GM18502 (cell line): ENCODE measurements at regions not wholly inside any gene's neighbourhood (a gene's known extent, or its start where the extent isn't known, plus 50 kb on each side); places are given as distances from the start of the nearest gene placed in this dataset.
"Not testable (repeated sequence)": the region's sequence is repeated elsewhere in the genome, so short reads cannot be mapped to it uniquely, and the experiment has no call there.

Experiments
- ATAC-seq: cut with Tn5 transposase; IDR thresholded peaks from one replicate; pipeline ENCODE4 v1.9.1; 2021; ENCODE audit warnings: mild to moderate bottlenecking; ENCODE audit not compliant: unreplicated experiment, poor library complexity

DNA sequence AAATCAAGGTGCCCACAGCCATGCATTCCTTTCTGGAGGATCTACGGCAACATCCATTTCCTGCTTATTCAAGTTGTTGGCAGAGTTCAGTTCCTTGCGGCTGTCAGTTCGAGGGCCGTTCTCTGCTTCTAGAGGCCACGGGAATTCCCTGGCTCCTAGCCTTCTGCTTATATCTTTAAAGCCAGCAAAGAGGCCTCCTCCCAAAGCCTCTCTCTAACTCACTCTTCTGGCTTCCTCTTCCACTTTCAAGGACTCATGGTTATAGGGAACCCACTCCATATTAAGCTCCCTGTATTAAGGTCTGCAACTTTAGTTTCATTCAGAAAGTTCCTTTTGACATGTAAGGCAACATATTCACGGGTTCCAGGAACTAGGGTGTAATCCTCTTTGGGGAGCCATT, 150.1 kb upstream of the RMP24 start:
- ATAC-seq: no peak

DNA sequence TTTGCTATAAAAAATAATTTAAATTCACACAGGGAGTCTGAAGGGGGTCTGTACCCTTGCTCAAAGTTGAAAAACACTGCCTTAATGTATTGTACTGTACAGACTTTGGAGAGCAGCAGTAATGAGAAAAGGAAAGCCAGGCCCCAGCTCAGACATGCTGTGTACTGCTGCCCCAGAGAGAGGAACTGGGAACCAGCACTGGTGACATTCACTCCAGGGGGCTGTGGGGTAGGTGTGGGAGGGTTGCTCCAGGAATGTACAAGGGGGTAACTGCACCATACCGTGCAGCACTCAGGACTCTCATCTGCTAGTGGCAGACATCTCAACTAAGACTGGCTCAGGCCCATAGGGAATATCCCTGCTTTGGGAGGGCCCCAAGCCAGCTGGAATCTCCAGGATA, 146.0 kb upstream of the RMP24 start:
- no peak for ATAC-seq

DNA sequence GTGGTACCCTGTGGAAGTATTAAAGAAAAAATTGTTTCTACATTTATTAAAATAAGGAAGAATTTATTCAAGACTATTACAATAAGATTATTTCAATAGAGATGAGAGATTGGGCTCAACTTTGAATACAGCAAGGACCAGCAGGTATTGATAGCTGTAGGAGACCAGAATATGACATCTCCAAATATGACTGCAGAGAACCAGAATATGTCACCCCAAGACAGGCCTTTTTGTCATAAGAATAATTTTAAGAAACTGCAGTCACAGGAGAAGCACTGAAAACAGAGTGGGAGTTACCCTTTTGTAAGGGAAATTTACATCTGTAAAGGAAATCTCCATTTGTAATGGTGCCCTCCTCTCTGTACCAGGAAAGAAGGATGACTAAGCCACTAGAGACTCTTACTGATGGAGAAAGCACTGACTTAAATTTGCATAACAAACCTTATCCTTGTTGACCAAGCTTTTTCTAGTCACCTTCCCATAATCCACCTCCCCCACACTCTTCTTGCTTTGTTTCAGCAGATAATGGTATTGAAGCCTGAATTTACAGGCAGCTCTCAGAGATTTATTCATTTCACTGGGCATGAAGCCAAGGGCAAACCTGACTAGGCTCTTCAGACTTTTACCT, 145.1 kb upstream of the RMP24 start:
- peak; percentile 58 for ATAC-seq

DNA sequence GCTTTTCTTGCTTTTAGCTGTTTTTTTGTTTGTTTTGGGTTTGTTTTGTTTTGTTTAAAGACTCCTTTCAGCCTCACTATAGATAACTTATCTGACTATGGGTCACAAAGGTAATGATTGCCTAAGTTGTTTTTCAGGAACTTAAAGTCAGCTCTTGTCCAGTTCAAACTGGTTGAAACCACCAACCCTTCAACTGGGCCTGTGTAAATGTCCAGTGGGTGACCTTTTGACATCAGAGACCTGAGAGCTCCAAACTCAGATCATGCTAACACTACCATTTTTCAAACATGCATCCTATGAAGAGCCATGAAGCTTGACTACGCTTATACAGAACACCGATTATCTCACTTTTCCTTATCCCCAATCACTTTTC, 144.6 kb upstream of the RMP24 start:
- ATAC-seq: no peak

DNA sequence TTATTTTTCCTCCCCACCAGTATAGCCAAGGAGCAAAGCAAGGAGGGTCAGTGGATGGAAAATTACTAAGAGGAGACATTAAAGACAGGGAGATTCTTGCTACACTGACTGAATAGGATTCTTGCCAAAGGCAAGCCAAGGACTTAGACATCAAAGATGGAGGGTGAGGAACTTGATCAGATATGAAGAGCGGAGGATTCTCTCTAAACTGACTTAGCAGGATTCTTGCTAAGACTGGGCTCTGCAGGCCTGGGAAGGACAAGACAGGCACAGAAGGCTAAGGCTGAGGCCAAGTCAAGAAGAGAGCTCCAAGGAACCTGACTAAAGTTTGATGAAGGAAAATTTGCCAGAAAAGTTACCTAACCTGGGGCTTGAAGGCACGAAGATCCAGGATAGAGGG, 143.9 kb upstream of the RMP24 start:
- no peak for ATAC-seq

DNA sequence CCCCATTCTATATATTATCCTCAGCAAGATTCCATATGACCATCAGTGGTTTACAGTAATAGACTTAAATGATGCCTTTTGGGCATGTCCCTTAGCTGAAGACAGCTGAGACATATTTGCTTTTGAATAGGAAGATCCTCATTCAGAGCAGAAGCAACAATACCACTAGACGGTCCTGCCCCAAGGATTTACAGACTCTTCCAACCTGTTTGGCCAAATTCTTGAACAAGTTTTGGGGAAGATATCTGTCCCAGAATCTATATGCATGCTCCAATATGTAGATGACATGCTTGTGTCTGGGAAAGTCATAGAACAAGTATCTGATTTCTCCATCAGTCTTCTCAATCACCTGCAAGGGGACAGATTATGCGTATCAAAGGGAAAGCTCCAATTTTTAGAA, 137.1 kb upstream of the RMP24 start:
- peak; percentile 18 for ATAC-seq

DNA sequence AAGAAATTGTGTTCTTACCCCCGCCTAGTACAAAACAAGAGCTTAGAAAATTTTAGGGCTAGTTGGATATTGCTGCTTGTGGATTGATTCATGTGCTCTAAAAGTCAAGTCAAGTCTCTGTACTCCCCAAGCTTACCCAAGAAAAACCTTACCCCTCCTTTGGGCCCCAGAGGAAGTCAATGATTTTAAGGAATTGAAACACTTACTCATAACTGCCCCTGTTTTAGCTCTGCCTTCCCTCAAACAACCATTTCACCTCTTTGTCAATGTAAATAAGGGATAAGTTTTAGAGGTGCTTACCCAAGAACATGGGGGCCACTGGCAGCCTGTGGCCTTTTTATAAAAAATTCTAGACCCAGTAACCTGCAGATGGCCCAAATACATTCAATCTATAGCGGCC, 136.6 kb upstream of the RMP24 start:
- ATAC-seq: peak; percentile 98

DNA sequence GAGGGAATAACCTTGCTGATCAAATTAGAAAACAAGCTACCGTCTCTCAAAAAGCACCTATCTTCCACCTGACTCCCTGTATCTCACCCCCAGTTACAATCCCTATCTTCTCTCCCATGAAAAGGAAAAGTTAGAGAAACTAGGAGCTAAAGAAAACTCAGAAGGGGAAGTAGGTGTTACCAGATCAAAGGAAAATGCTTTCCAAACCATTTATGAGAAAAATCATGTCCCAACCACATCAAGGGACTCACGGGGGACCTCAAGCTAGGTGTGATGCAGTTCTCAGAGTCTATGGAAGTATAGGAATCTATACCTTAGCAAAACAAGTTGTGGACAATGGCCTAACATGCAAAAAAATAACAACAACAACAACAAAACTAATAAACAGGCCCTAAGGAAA, 135.5 kb upstream of the RMP24 start:
- no peak for ATAC-seq

DNA sequence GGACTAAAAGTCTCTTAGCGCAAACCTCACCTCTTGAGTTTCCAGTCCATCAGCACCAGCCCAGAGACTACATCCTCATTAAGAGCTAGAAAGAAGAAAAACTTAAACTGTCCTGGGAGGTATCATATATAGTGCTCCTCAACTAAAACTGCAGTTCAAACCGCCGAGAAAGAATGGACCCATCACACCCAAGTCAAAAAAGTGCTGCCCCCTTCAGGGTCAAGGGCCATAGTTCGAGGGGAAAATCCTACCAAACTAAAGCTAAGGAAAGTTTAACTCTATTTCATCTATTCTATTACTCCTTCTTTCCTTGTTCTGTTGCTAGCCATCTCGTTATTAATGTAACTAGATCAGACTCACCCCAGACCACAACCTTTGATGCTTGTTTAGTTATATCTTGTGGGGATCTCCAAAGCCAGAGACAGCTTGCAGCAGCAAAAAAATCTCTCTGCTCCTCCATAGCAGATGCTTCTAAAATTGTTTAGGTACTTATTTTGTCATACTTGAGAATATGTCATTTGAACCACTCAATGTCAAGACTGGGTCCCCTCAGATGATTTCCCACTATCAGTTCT, 134.5 kb upstream of the RMP24 start:
- no peak for ATAC-seq

DNA sequence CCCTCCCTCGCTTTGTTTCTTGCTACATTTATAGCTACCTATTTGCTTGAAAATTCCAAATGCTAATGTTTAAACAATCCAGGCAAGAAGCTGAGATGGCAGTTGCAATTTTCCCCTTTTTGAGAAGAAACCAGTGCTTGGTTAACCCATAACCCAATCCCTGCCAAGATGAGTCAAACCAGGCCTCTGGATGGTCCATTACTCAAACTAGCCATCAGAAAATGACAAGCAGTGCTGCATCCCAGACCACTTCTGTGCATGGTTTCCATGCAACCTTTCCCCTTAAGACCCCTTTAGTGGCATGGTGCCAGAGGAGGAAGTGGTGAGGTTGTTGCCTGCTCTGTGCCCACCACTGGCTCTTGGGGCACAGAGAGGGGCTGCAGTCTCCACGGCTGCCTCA, 131.2 kb upstream of the RMP24 start:
- ATAC-seq: no peak

DNA sequence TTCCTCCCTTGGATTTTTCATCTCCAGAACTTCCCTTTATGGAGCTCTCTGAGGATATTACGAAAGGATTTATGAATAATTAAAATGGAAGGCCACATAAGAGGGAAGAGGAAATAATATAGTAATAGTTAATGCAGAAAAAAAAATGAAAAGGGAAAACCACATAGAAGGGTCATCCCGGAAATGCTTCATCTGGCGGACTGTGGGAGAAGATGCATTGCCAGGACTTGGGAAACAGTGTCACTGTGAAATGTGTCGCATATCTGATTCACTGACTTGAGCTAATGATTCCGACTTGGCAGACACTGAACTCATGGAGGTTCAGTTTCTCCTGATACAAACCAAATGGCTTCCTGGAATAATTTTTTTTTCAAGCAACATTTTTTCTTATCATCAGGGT, 129.9 kb upstream of the RMP24 start:
- ATAC-seq: no peak

DNA sequence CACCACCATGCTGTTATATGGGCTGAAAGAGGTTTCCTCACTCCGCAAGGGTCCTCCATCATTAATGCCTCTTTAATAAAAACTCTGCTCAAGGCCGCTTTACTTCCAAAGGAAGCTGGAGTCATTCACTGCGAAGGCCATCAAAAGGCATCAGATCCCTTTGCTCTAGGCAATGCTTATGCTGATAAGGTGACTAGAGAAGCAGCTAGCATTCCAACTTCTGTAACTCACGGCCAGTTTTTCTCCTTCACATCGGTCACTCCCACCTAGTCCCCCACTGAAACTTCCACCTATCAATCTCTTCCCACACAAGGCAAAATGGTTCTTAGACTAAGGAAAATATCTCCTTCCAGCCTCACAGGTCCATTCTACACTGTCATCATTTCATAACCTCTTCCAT, 124.2 kb upstream of the RMP24 start:
- ATAC-seq: not testable (repeated sequence)

DNA sequence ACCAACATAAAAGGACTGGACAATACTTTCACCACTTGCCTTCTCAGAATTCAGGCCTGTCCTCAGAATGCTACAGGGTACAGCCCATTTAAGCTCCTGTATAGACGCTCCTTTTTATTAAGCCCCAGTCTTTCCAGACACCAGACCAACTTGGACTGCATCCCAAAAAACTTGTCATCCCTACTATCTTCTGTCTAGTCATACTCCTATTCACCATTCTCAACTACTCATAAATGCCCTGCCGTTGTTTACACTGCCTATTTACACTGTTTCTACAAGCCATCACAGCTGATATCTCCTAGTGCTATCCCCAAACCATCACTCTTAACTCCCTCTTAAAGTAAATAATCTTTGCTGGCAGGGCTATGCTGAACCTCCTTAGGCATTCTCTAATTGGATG, 123.2 kb upstream of the RMP24 start:
- ATAC-seq: not testable (repeated sequence)

DNA sequence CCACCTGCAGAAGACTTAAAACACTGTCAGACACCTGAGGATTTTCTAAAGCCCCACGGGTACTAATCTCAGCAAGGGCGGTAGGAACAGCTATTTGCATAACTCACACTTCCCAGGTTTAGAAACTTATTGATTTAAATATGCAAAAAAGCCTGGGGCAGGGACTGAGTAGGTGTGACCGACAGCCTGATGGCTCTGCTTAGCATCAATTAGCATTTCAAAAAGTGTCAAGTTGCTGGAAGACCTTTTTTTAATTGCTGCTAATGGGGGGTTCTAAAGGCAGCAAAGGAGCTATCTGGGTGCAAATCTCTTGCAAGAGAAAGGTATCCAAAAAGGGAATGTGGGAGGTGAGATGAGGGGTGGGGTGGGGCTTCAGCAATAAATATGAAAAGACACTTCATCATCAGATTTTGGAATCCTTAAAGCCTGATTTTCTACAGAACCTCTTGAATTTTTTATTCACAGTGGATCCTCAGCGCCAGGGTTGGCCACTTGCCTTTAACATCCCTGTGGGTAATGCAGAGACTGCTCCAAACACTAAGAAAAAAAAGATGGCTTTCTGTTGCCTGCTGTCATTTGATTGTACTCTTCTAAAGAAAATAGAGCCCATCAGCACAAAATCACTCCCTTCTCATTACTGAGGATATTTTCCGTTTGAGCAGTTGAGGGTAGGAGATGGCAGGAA, 121.1 kb upstream of the RMP24 start:
- ATAC-seq: no peak

DNA sequence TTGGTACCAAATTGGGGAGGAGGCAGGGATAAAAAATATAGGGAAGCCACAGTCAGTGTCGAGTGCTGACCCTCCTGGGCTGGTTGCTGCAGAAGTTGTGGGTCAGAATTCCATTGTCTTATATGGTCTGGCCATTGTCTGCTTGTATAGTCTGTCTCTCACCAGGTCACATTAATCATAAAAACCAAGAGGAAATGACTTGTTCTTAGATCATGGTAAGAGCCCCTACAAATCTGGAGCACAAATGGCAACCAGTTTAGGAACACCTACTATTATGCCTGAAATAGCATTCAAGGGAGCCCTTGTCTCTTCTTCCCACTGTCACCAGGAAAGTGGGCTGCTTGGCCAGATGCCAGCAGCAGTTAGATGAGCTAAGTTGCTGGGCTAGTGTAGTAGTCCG, 119.7 kb upstream of the RMP24 start:
- no peak for ATAC-seq

DNA sequence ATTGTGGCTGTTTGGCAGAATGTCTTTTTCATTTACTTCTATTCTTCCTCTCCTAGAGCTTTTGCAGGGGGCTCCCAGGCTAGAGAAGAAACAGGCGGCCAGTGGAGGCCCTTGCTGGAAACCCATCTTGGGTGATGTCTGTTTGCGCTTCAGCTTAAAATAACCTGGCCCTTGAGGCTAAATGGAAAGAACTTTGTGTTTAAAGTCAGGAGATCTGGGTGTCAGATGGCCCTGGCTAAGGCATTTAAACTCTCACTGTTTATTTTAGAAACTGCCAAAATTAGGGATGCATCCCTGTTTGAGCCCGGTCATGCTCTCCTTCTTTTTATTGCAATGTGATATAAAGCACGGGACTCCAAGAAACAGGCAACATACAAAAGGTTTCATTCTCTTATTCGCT, 118.4 kb upstream of the RMP24 start:
- no peak for ATAC-seq

DNA sequence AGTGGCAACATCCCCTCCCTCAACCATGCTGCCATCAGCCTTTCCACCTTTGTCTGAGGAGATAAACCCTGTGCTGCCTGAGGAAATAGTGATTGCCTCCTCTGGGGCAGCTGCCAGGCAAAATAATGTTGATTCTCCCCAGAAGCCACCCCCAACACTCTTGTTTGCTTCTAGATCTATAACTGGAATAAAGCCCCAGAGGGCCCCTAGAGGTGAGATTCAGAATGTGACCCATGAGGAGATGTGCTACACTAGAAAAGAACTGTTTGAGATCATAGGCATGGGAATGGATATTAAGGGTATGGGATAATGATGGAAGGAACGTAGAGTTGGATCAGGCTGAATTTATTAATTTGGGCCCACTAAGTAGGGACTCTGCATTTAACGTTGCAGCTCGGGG, 116.3 kb upstream of the RMP24 start:
- ATAC-seq: no peak

DNA sequence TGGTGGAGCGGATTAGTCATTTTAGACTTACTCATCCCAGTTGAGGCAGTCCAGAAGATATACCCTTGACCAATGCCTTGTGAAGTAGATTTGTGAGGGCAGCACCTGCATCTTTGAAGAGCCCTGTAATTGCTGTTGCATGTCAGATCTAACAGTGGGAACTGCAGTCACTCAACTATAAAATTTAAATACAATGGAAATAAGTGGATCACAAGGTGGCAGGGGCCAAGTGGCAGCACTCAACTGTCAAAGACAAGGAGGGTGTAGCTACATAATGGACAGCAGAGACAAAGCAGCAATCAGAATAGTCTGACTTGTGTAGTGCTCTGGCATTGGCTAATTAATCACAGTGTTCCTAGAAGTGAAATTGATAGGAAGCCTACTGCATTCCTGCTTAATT, 115.8 kb upstream of the RMP24 start:
- not testable (repeated sequence) for ATAC-seq

DNA sequence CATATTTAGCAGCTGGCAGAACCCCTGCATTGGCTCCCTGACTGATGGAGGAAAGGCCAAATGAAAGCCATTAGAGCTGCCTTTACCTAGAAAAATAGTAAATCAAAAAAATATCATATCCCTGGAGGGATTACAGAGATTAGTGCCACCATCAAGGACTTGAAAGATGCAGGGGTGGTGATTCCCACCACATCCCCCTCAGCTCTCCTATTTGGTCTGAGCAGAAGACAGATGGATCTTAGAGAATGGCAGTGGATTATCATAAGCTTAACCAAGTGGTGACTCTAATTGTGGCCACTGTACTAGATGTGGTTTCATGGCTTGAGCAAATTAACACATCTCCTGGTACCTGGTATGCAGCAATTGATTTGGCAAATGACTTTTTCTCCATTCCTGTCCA, 114.9 kb upstream of the RMP24 start:
- ATAC-seq: not testable (repeated sequence)

DNA sequence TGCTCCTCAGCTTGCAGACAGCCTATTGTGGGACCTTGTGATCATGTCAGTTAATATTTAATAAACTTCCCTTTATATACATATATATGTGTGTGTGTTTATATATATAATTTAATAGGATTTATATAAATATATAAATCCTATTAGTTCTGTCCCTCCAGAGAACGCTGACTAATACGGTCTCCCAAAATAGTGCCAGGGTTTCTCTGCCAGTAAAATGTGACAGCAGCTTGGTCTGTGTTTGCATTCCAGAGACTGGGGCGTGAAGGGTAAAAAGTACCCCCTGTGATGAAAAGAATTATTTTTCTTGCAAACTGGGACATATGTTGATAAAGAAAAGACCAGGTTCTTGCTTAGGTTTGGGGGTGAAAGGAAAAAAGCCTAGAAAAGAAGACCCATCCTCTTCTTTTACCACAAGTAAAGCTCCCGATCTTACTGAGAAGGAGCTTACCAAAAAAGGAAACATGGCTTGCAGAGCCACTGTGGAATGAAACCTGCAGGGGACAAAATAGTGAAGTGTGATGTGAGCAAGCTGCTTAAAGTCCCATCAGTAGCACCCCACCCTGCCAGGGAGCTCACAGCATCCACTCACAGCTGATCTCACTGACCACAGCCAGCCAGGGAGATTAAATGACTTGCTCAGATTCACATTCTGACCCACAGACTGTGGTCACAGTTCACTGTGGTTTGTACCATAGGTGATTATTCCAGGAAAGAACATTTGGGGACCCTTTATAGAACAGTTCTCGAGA, 110.9 kb upstream of the RMP24 start:
- ATAC-seq: no peak

DNA sequence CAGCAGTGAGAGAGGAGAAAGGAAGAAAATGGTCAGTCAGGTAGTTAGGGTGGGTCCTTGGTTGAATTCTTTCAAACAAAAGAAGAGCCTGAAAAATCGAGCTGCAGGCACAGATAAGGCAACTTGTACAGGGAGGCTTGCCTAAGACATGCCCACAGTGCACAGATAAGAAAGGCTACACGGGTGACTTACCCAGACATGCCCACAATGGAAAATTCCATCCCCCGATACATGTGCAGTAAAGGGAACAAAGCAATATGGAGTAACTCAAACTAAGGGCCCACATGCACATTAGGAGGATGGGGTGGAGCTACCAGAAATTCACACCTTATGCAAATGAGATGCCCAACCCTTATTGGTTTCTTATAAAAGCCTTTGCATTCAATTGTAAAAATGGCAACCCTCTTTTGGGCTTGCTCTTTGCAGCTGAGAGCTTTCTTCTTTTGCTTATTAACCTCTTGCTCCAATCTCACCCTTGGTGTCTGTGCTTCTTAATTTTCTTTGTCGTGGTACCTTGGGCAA, 110.3 kb upstream of the RMP24 start:
- no peak for ATAC-seq
